Endodermal cell (in vitro differentiated cells): ENCODE measurements at regions not wholly inside any gene's neighbourhood (a gene's known extent, or its start where the extent isn't known, plus 50 kb on each side); places are given as distances from the start of the nearest gene placed in this dataset.

Source experiments
- DNase-seq: peaks from one replicate; pipeline ENCODE4 v3.0.0-alpha.2; 2017
- H3K27ac ChIP-seq: 2 replicates; pipeline ENCODE4 v1.5.1; 2013; ENCODE audit warnings: mild to moderate bottlenecking, low read depth, low read length, moderate library complexity
- H3K27me3 ChIP-seq: 2 replicates; pipeline ENCODE4 v1.6.1; 2013; ENCODE audit warnings: mild to moderate bottlenecking, low read length, moderate library complexity; ENCODE audit not compliant: insufficient read depth, control insufficient read depth, poor library complexity, severe bottlenecking
- H3K36me3 ChIP-seq: 2 replicates; pipeline ENCODE4 v1.7.0; 2013; ENCODE audit warnings: mild to moderate bottlenecking, low read length, moderate library complexity; ENCODE audit not compliant: control insufficient read depth, insufficient read depth
- H3K4me1 ChIP-seq: one replicate; pipeline ENCODE4 v1.7.0; 2013; ENCODE audit warnings: low read length; ENCODE audit not compliant: control insufficient read depth, insufficient read depth
- H3K4me3 ChIP-seq: 2 replicates; pipeline ENCODE4 v1.5.1; 2013; ENCODE audit warnings: mild to moderate bottlenecking, low read length, moderate library complexity
- H3K9ac ChIP-seq: 2 replicates; pipeline ENCODE4 v1.6.1; 2013; ENCODE audit warnings: mild to moderate bottlenecking, low read length, moderate library complexity; ENCODE audit not compliant: poor library complexity, severe bottlenecking; ENCODE audit errors: extremely low read depth
- H3K9me3 ChIP-seq: 2 replicates; pipeline ENCODE4 v1.6.1; 2013; ENCODE audit warnings: mild to moderate bottlenecking, low read length, moderate library complexity; ENCODE audit not compliant: control insufficient read depth
- H3K27ac Mint-ChIP-seq: 2 replicates; pipeline ENCODE4 v1.8.0; 2020; ENCODE audit warnings: mixed read lengths
- H3K27me3 Mint-ChIP-seq: 2 replicates; pipeline ENCODE4 v1.8.0; 2021; ENCODE audit warnings: mild to moderate bottlenecking, mixed read lengths; ENCODE audit not compliant: insufficient read depth
- H3K36me3 Mint-ChIP-seq: 2 replicates; pipeline ENCODE4 v1.8.0; 2020; ENCODE audit warnings: low read depth, mixed read lengths
- H3K4me1 Mint-ChIP-seq: 2 replicates; pipeline ENCODE4 v1.8.0; 2020; ENCODE audit warnings: mixed read lengths
- H3K4me3 Mint-ChIP-seq: 2 replicates; pipeline ENCODE4 v1.8.0; 2020; ENCODE audit warnings: mild to moderate bottlenecking, moderate library complexity, mixed read lengths
- H3K9me3 Mint-ChIP-seq: 2 replicates; pipeline ENCODE4 v1.8.0; 2020; ENCODE audit warnings: mild to moderate bottlenecking, mixed read lengths
- WGBS, 2 experiments: methylation state at CpG; one replicate each; pipeline versions ENCODE4 v1.1.5 to v1.1.7; 2013; ENCODE audit warnings: missing lambda C conversion rate in 2 of 2, mixed read lengths in 1 of 2; ENCODE audit not compliant: insufficient coverage in 1 of 2, insufficient read length in 1 of 2; 5-methylcytosine and 5-hydroxymethylcytosine counted together
- TF ChIP-seq, protein P1 (sequence below): fragments of 200-600 bp; sonication (generic); conservative IDR thresholded peaks from 2 replicates; pipeline ENCODE4 v1.5.0; 2021; ENCODE audit warnings: antibody characterized with exemption, mild to moderate bottlenecking

DNA sequence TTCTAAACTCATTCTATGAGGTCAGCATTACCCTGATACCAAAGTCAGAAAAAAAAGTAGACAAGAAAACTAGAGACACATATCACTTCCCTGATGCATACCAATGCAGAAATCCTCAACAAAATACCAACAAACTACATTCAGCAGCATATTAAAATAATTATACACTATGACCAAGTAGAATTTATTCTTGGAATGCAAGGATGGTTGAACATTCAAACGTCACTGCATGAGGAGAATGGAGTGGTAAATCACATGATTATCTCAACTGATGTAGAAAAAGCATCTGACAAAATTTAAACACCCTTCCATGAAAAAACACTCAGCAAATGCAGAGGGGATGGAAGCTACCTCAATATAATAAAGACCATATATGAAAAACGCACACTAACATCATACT is 155.0 kb upstream of the KCNJ18 start:
- peaks cover 26% of the 10 kb centered on the region for H3K9me3 Mint-ChIP-seq
- peaks cover 53% of the 10 kb centered on the region for H3K36me3 Mint-ChIP-seq

DNA sequence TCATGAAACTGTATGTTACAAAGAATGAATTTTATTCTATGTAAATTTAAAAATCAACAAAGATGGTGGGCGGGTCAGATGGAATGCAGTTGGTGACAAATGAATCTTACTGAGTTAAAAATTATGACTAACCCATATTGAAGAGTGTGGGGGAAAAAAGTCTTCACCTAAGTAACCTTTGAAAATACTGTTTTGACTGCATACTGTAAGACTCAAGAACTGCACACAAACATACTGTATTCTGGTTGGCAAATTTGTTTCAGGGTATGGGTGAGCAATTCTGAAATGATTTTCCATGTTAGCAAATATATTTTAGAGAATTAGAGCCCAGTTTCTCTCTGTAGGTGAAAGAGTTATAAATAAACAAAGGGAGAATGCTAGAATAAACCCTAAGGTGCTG is 153.7 kb upstream of the KCNJ18 start:
- Mint-ChIP-seq H3K4me1 (peaks cover 6% of the 10 kb centered on the region), H3K27ac (no peak overlapping the region), H3K27me3 (no peaks in the 10 kb centered on the region), H3K4me3 (no peak overlapping the region), H3K9me3 (peaks cover 26% of the 10 kb centered on the region), H3K36me3 (peaks cover 59% of the 10 kb centered on the region)
- TF ChIP-seq, protein P1, sequence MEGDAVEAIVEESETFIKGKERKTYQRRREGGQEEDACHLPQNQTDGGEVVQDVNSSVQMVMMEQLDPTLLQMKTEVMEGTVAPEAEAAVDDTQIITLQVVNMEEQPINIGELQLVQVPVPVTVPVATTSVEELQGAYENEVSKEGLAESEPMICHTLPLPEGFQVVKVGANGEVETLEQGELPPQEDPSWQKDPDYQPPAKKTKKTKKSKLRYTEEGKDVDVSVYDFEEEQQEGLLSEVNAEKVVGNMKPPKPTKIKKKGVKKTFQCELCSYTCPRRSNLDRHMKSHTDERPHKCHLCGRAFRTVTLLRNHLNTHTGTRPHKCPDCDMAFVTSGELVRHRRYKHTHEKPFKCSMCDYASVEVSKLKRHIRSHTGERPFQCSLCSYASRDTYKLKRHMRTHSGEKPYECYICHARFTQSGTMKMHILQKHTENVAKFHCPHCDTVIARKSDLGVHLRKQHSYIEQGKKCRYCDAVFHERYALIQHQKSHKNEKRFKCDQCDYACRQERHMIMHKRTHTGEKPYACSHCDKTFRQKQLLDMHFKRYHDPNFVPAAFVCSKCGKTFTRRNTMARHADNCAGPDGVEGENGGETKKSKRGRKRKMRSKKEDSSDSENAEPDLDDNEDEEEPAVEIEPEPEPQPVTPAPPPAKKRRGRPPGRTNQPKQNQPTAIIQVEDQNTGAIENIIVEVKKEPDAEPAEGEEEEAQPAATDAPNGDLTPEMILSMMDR = no peak
- H3K9me3 ChIP-seq = peaks cover 37% of the 10 kb centered on the region
- no peaks in the 10 kb centered on the region for H3K27me3 ChIP-seq
- WGBS, 2 experiments = 86% methylated on average over 1 of the region's 1 CpG; no CpG with 5 or more reads in 1 of the 2 experiments
- peaks cover 44% of the 10 kb centered on the region for H3K36me3 ChIP-seq
- H3K4me3 ChIP-seq = no peak overlapping the region
- no peak overlapping the region for H3K9ac ChIP-seq
- peaks cover 5% of the 10 kb centered on the region for H3K4me1 ChIP-seq
- DNase-seq = no peak
- no peak overlapping the region for H3K27ac ChIP-seq

More for the DNA sequence above, 155.0 kb upstream of the KCNJ18 start:
- Histone ChIP-seq H3K9ac (no peak overlapping the region), H3K36me3 (peaks cover 52% of the 10 kb centered on the region), H3K27me3 (no peaks in the 10 kb centered on the region), H3K4me3 (peak overlapping the region; percentile 41), H3K9me3 (peaks cover 37% of the 10 kb centered on the region), H3K27ac (no peak overlapping the region), H3K4me1 (peaks cover 5% of the 10 kb centered on the region)
- H3K4me3 Mint-ChIP-seq = no peak overlapping the region
- 100% methylated on average over 1 of the region's 2 CpGs; no CpG with 5 or more reads in 1 of the 2 experiments for WGBS, 2 experiments
- peaks cover 6% of the 10 kb centered on the region for H3K4me1 Mint-ChIP-seq
- no peak overlapping the region for H3K27ac Mint-ChIP-seq
- TF ChIP-seq, protein P1 = no peak
- DNase-seq = no peak
- no peaks in the 10 kb centered on the region for H3K27me3 Mint-ChIP-seq

DNA sequence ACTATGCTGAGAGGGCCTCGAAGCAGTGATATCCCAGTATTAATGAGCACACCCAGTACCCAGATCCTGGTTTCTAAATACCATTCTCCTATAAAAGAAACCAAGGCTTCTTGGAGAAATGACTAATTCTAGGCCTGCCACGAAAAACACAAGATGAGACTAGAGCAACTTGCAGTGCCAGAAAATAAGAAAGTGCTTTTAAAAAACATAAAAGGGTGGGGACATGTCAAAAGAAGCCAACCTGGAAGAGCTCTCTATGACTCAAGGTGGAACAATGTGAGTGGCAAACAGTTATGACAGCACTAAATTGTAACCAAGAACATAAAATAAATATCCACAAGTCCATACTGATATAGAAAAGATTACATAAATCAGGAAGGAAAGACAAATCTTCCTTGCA is 153.2 kb upstream of the KCNJ18 start:
- H3K4me3 ChIP-seq = no peak overlapping the region
- peaks cover 37% of the 10 kb centered on the region for H3K9me3 ChIP-seq
- no peak for DNase-seq
- Mint-ChIP-seq H3K9me3 (peaks cover 26% of the 10 kb centered on the region), H3K27me3 (no peaks in the 10 kb centered on the region), H3K27ac (no peak overlapping the region), H3K36me3 (peaks cover 59% of the 10 kb centered on the region), H3K4me1 (peaks cover 6% of the 10 kb centered on the region), H3K4me3 (no peak overlapping the region)
- TF ChIP-seq, protein P1 = no peak
- H3K27ac ChIP-seq = no peak overlapping the region
- WGBS, 2 experiments = 44 to 71% methylated on average over 1 to 2 of the region's 2 CpGs
- H3K27me3 ChIP-seq = no peaks in the 10 kb centered on the region
- no peak overlapping the region for H3K9ac ChIP-seq
- H3K36me3 ChIP-seq = peaks cover 44% of the 10 kb centered on the region
- H3K4me1 ChIP-seq = peaks cover 5% of the 10 kb centered on the region
